ENCODE measurements at regions not wholly inside any gene's neighbourhood (a gene's known extent, or its start where the extent isn't known, plus 50 kb on each side); places are given as distances from the start of the nearest gene placed in this dataset.

- TF ChIP-seq, protein P1, sequence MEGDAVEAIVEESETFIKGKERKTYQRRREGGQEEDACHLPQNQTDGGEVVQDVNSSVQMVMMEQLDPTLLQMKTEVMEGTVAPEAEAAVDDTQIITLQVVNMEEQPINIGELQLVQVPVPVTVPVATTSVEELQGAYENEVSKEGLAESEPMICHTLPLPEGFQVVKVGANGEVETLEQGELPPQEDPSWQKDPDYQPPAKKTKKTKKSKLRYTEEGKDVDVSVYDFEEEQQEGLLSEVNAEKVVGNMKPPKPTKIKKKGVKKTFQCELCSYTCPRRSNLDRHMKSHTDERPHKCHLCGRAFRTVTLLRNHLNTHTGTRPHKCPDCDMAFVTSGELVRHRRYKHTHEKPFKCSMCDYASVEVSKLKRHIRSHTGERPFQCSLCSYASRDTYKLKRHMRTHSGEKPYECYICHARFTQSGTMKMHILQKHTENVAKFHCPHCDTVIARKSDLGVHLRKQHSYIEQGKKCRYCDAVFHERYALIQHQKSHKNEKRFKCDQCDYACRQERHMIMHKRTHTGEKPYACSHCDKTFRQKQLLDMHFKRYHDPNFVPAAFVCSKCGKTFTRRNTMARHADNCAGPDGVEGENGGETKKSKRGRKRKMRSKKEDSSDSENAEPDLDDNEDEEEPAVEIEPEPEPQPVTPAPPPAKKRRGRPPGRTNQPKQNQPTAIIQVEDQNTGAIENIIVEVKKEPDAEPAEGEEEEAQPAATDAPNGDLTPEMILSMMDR (IDR thresholded peaks at IDR 0.05; ENCODE audit: low read depth, low read length, poor library complexity, severe bottlenecking) = no peak
- no peak for TF ChIP-seq EZH2phosphoT487 (IDR thresholded peaks at IDR 0.05; ENCODE audit: borderline replicate concordance, low read length)
Observed at GRCh38 chr6:21881969-21882465, 288.5 kb downstream of the SOX4 start.

All from DOHH2 (cell line).